HG03025 (cell line): ENCODE measurements at regions not wholly inside any gene's neighbourhood (a gene's known extent, or its start where the extent isn't known, plus 50 kb on each side); places are given as distances from the start of the nearest gene placed in this dataset.

Experiments used
- ATAC-seq: cut with Tn5 transposase; IDR thresholded peaks from one replicate; pipeline ENCODE4 v1.9.1; 2021; ENCODE audit warnings: mild to moderate bottlenecking, moderate library complexity; ENCODE audit not compliant: unreplicated experiment, low FRiP score

DNA sequence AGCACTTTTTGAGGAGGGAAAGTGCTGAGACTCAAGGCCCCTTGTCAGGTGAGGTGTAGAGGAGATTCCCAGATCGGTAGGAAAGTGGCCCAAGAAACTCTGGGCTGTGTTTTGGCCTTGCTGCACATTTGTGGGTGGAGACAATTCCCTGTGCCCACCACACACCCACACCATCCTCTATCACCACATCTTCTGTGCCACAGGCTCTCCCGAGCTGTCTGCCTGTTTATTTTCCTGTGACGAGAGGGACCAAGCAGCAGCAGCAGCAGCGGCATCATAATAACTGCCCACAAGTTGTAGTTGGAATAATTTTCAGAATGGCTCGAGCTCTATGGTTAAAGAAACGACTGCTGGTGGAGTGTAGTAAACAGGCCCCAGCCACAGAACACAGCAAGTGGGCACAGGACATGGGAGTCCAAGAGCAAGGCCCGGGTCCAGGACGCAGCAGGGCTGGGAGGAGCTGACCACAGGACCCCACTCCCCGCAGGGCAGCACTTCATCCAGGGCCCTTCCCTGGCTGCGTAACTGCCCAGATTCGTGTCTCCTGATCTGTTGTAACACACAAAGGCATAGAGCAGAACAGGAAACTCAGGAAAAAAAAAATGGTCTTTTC, 55.6 kb upstream of the BCL2L14 start:
- ATAC-seq: no peak

DNA sequence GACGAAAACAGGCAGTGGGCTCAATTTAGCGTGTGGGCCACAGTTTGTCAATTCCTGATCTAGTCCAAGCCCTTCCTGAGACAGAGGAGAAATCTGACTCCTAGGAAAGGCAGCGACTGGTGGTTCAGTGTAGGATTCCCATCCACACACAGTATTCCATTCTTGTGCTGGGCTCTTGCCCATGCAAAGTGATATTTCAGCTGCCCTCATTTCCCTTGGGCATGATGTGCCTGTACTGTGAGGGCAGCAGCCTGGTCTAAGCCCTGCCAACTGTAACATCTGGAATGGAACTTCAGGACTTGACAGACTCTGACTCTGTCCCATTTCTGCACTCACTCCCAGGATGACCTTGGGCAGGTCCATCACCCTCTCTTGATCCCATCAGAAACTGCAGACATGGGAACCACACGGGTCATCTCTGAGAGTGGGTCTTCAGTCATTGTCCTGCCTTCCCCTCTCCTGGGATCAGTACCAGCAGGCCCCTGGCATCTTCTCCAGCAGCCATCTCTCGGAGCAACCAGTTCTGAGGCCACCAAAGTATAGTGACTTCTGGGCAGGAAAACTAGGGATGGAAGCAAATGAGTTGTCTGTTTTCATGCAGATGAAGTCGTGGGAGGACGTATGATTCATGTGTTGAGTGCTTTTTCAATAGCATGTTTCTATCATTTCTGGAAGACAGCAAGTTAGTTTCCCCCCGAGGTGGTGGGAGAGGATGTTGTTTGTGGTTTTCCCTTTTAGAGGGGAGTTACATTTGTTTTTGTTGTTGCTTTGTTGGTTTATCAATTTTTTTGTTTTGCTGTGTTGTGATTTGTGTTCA, 54.2 kb upstream of the BCL2L14 start:
- ATAC-seq: no peak

DNA sequence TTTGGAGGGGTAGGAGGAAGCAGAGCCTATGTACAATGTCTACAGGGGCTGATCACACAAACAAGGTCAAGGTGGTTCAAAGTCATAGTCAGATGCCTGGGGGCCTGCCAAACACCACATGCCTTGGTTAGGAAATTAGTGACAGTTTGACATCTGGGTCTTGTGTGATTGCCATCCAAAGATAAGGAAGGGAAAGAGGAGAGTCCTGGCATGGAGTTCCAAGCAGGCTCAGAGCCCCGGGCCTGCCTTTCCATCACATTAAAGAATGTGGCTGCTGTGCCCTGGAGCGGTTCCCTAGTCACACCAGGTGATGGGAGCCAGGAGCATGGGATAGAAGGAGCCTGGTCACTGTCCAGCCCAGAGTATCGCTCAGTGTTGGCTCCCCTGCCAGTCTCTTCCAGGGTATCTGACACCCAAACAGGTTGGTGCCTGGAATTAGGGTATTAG, 53.6 kb upstream of the BCL2L14 start:
- no peak for ATAC-seq

DNA sequence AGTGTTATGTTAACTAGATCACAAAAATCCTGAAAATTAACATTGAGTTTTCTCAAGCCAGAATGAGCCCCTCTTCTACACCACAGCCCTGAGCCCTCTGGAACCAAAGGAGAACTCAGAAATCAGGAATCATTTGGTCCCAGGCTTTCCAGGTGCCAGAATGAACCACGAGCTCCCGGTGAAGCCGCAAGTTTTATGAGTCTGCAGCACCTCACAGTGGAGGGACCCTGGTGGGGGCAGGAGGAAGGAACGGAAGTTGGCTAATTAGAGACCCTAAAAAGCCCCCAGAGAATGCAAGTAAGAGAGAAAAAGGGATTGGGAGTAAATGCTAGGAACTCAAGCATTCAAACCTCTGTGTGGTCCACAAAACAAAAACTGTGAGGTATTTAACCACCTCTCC, 52.9 kb upstream of the BCL2L14 start:
- no peak for ATAC-seq

DNA sequence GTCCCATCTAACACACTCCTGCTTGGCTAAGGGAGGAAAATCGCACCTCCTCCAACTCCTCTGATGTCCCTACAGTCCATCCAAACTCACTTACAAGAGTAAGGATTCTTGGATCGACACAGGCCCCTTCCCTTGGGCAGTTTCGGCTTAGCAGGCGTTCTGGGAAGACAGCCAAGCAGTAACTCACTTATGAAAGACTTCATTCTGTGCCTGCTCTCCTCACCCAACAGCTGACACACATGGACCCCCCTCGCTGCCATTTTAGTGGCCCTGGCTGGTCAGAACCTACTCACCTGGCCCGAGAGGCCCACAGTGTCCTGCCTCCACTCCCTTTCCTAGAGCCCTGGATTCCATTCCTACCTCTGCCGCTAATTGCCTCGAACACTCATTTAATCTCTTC, 52.3 kb upstream of the BCL2L14 start:
- ATAC-seq: no peak

DNA sequence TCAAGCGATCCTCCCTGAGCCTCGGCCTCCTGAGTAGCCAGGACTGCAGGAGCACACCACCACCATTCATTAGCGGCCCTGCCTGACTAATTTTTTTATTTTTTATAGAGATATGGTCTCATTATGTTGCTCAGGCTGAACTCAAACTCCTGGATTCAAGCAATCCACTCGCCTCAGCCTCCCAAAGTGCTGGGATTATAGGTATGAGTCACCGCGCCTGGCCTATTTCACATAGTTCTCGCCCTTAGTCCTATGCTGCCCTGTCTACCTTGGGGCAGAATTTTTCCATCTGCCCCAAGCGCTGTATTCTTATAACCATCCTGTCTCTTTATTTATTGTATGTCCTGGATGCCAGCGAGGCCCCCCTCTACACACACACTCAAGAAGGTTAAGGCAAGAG, 50.9 kb upstream of the BCL2L14 start:
- ATAC-seq: no peak

DNA sequence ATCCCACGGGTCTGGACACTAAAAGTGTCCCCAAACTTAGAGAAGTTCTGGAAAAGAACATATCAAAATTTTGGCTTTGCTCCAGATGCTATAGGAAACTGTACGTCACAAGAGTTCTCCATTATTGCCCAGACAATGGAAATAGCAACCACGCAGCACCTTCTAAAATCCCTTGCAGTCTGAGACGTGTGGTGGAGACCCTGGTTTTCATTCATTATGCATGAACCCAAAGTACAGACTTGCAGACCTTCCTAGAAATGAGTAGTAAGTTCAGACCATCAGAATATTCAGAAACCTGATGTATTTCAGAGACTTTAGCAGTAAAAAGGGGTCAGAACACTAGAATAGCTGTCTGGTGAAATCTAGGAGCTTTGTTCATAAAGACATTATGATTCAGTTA, 50.0 kb upstream of the BCL2L14 start:
- ATAC-seq: no peak
